Suprapubic skin (tissue), 4 donors: ENCODE measurements at regions not wholly inside any gene's neighbourhood (a gene's known extent, or its start where the extent isn't known, plus 50 kb on each side); places are given as distances from the start of the nearest gene placed in this dataset.

Experiments used
- EP300 ChIP-seq: sonication (generic); formaldehyde crosslinking; IDR thresholded peaks from one replicate; pipeline ENCODE4 v1.6.1; 2017; ENCODE audit warnings: antibody characterized with exemption
- POLR2AphosphoS5 ChIP-seq, 3 donors: sonication (generic); formaldehyde crosslinking; IDR thresholded peaks; one replicate each; pipeline ENCODE4 v1.6.1; 2017; ENCODE audit warnings: antibody characterized with exemption in 3 of 3

GRCh38 chr18:51668607-51669006 is 471.1 kb upstream of the MEX3C start:
- TF ChIP-seq POLR2AphosphoS5 (IDR thresholded peaks at IDR 0.05) (no peak), EP300 (no peak)
